ENCODE measurements at regions not wholly inside any gene's neighbourhood (a gene's known extent, or its start where the extent isn't known, plus 50 kb on each side); places are given as distances from the start of the nearest gene placed in this dataset.

GRCh38 chr2:31660812-31661335, 80.1 kb upstream of the SRD5A2 start (continued):
- TF ChIP-seq, protein P1, sequence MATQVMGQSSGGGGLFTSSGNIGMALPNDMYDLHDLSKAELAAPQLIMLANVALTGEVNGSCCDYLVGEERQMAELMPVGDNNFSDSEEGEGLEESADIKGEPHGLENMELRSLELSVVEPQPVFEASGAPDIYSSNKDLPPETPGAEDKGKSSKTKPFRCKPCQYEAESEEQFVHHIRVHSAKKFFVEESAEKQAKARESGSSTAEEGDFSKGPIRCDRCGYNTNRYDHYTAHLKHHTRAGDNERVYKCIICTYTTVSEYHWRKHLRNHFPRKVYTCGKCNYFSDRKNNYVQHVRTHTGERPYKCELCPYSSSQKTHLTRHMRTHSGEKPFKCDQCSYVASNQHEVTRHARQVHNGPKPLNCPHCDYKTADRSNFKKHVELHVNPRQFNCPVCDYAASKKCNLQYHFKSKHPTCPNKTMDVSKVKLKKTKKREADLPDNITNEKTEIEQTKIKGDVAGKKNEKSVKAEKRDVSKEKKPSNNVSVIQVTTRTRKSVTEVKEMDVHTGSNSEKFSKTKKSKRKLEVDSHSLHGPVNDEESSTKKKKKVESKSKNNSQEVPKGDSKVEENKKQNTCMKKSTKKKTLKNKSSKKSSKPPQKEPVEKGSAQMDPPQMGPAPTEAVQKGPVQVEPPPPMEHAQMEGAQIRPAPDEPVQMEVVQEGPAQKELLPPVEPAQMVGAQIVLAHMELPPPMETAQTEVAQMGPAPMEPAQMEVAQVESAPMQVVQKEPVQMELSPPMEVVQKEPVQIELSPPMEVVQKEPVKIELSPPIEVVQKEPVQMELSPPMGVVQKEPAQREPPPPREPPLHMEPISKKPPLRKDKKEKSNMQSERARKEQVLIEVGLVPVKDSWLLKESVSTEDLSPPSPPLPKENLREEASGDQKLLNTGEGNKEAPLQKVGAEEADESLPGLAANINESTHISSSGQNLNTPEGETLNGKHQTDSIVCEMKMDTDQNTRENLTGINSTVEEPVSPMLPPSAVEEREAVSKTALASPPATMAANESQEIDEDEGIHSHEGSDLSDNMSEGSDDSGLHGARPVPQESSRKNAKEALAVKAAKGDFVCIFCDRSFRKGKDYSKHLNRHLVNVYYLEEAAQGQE (IDR thresholded peaks at IDR 0.05; ENCODE audit: low read depth, low read length), result no peak

GRCh38 chr2:31660165-31660564, 79.4 kb upstream of the SRD5A2 start:
- Histone ChIP-seq H2AFZ (ENCODE audit: control insufficient read depth, low read depth, low read length) (no peak overlapping the region), H3K4me3 (no peak overlapping the region), H3K79me2 (ENCODE audit: control insufficient read depth, insufficient read depth, low read length) (no peaks in the 10 kb centered on the region), H3K36me3 (ENCODE audit: control insufficient read depth in 2 of 2, insufficient read depth in 2 of 2, low read length in 1 of 2) (no peaks in the 10 kb centered on the region), H3K27me3 (replicated peaks in 1 of 2; ENCODE audit: control insufficient read depth in 2 of 2, insufficient read depth in 2 of 2, low read length in 1 of 2) (no peaks in the 10 kb centered on the region), H3K9me3 (replicated peaks; ENCODE audit: control insufficient read depth, insufficient read depth, low read length) (no peaks in the 10 kb centered on the region), H3K4me1 (ENCODE audit: control insufficient read depth, insufficient read depth, low read length) (no peaks in the 10 kb centered on the region), H3K27ac (ENCODE audit: control insufficient read depth, insufficient read depth) (no peak overlapping the region), H3K4me2 (ENCODE audit: control insufficient read depth, insufficient read depth) (no peak overlapping the region), H3K9ac (ENCODE audit: control insufficient read depth, insufficient read depth, low read length) (no peak overlapping the region), H4K20me1 (ENCODE audit: control insufficient read depth, insufficient read depth) (no peaks in the 10 kb centered on the region)
- ChIA-PET POLR2A (no interaction called here), CTCF (interaction anchor here (1.8 kb wide), 1 partner anchor 70 kb away, joined by 5 read pairs; no protein-coding TSS in a partner anchor), RAD21 (ENCODE audit: unreplicated experiment) (no interaction called here), SMC1A (ENCODE audit: uncharacterized antibody, unreplicated experiment) (no interaction called here)
- 13% methylated on average over 2 of the region's 2 CpGs for WGBS (ENCODE audit: insufficient coverage, insufficient replicate concordance, low lambda C conversion rate, missing lambda C conversion rate)
- no TSS peak for BruUV-seq (replicated peaks)
- FAIRE-seq, result no peak
- no peak for ATAC-seq
- in situ Hi-C loops (cut with MboI) (no loop called here), intact Hi-C loops (cut with micrococcal nuclease; ENCODE audit: unreplicated experiment) (no loop called here)
- no peak for DNase-seq (ENCODE audit: low read depth, low spot score)
- TF ChIP-seq BRCA1 (IDR thresholded peaks at IDR 0.05; ENCODE audit: low read depth, low read length) (no peak), ZSCAN29 (IDR thresholded peaks at IDR 0.05) (no peak), ZNF207 (IDR thresholded peaks at IDR 0.05; ENCODE audit: borderline replicate concordance) (no peak), E2F4 (IDR thresholded peaks at IDR 0.05; ENCODE audit: low read depth, low read length) (no peak), IKZF1 (conservative IDR thresholded peaks at IDR 0.05) (no peak), NR2F1 (conservative IDR thresholded peaks at IDR 0.05) (no peak), ZNF274 (IDR thresholded peaks at IDR 0.05; ENCODE audit: insufficient read depth, insufficient read length) (no peak), ZNF384 (IDR thresholded peaks at IDR 0.05; ENCODE audit: borderline replicate concordance, low read depth, low read length) (no peak), CREM (IDR thresholded peaks at IDR 0.05; ENCODE audit: low read depth) (no peak), CHD1 (IDR thresholded peaks at IDR 0.05; ENCODE audit: low read depth, low read length) (no peak), NR2C1 (IDR thresholded peaks at IDR 0.05) (no peak), HDAC6 (IDR thresholded peaks at IDR 0.05; ENCODE audit: unreplicated experiment) (no peak), BCLAF1 (IDR thresholded peaks at IDR 0.05) (no peak), SKIL (IDR thresholded peaks at IDR 0.05; ENCODE audit: low read depth, poor library complexity, severe bottlenecking) (no peak)

Measured in GM12878 (cell line).